Epithelial cell of esophagus (primary cell): ENCODE measurements at regions not wholly inside any gene's neighbourhood (a gene's known extent, or its start where the extent isn't known, plus 50 kb on each side); places are given as distances from the start of the nearest gene placed in this dataset.

Experiments
- DNase-seq: peaks from one replicate; pipeline ENCODE4 v3.0.0; 2010; ENCODE audit warnings: low read depth
- H3K4me3 ChIP-seq: 2 replicates; pipeline ENCODE4 v1.5.1; 2011; ENCODE audit warnings: mild to moderate bottlenecking, low read length, control low read depth
- CTCF ChIP-seq: IDR thresholded peaks from 2 replicates; pipeline ENCODE4 v1.5.1; 2011; ENCODE audit warnings: low read depth, mild to moderate bottlenecking, low read length, control low read depth, inconsistent platforms; ENCODE audit not compliant: insufficient read depth; ENCODE audit errors: missing control alignments

GRCh38 chr20:48463096-48463720, 364.6 kb downstream of the PREX1 start:
- TF ChIP-seq CTCF, result no peak
- no peak for DNase-seq
- no peak overlapping the region for H3K4me3 ChIP-seq

GRCh38 chr20:48461735-48462119, 366.1 kb downstream of the PREX1 start:
- DNase-seq, result no peak
- no peak for TF ChIP-seq CTCF
- H3K4me3 ChIP-seq, result no peak overlapping the region

GRCh38 chr20:48461091-48461734, 366.6 kb downstream of the PREX1 start:
- TF ChIP-seq CTCF, result no peak
- no peak overlapping the region for H3K4me3 ChIP-seq
- no peak for DNase-seq

GRCh38 chr20:48460681-48461080, 367.1 kb downstream of the PREX1 start:
- H3K4me3 ChIP-seq, result no peak overlapping the region
- TF ChIP-seq CTCF, result no peak
- DNase-seq, result no peak

GRCh38 chr20:48459722-48460395, 367.9 kb downstream of the PREX1 start:
- TF ChIP-seq CTCF, result no peak
- no peak overlapping the region for H3K4me3 ChIP-seq
- no peak for DNase-seq

GRCh38 chr20:48458601-48459385, 369.0 kb downstream of the PREX1 start:
- H3K4me3 ChIP-seq, result no peak overlapping the region
- no peak for DNase-seq
- no peak for TF ChIP-seq CTCF
